OCI-LY3 (cell line): ENCODE measurements at regions not wholly inside any gene's neighbourhood (a gene's known extent, or its start where the extent isn't known, plus 50 kb on each side); places are given as distances from the start of the nearest gene placed in this dataset.

Experiments
- EZH2phosphoT487 ChIP-seq: fragments of 200-600 bp; shearing (Covaris generic); IDR thresholded peaks from 2 replicates; pipeline ENCODE4 v1.6.1; 2018; ENCODE audit warnings: antibody characterized with exemption, mixed run types, low read depth
- TF ChIP-seq, protein P1 (sequence below): fragments of 200-600, 300-600 bp; sonication (generic); IDR thresholded peaks from 2 replicates; pipeline ENCODE4 v1.5.1; 2014; ENCODE audit warnings: antibody characterized with exemption, low read length, low read depth

DNA sequence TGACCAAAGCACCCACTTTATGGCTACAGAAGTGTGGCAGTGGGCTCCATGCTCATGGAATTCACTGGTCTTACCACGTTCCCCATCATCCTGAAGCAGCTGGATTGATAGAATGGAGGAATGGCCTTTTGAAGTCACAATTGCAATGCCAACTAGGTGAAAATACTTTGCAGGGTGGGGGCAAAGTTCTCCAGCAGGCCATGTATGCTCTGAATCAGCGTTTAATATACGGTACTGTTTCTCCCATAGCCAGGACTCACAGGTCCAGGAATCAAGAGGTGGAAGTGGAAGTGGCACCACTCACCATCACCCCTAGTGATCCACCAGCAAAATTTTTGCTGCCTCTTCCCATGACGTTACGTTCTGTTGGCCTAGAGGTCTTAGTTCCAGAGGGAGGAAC, 60.5 kb upstream of the GMDS start:
- TF ChIP-seq, protein P1, sequence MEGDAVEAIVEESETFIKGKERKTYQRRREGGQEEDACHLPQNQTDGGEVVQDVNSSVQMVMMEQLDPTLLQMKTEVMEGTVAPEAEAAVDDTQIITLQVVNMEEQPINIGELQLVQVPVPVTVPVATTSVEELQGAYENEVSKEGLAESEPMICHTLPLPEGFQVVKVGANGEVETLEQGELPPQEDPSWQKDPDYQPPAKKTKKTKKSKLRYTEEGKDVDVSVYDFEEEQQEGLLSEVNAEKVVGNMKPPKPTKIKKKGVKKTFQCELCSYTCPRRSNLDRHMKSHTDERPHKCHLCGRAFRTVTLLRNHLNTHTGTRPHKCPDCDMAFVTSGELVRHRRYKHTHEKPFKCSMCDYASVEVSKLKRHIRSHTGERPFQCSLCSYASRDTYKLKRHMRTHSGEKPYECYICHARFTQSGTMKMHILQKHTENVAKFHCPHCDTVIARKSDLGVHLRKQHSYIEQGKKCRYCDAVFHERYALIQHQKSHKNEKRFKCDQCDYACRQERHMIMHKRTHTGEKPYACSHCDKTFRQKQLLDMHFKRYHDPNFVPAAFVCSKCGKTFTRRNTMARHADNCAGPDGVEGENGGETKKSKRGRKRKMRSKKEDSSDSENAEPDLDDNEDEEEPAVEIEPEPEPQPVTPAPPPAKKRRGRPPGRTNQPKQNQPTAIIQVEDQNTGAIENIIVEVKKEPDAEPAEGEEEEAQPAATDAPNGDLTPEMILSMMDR, result no peak
- TF ChIP-seq EZH2phosphoT487, result no peak
